Gastrocnemius medialis (tissue), 4 donors: ENCODE measurements at regions not wholly inside any gene's neighbourhood (a gene's known extent, or its start where the extent isn't known, plus 50 kb on each side); places are given as distances from the start of the nearest gene placed in this dataset.

Experiments used
- POLR2A ChIP-seq, 2 donors: fragments of 450-650 bp; IDR thresholded peaks; one replicate each; pipeline ENCODE4 v1.6.1; 2017; ENCODE audit warnings: antibody characterized with exemption in 2 of 2, mild to moderate bottlenecking in 2 of 2, moderate library complexity in 2 of 2
- TF ChIP-seq, protein P1 (sequence below), 5 experiments: fragments of 450-650 bp in 3 of 5; fragments of 200-600 bp in 2 of 5; sonication (generic) in 2 of 5; IDR thresholded peaks in 4 of 5; conservative IDR thresholded peaks in 1 of 5; 1 replicate in 4 of 5; 2 replicates in 1 of 5; pipeline ENCODE4 v1.5.1; 2016 to 2019; ENCODE audit warnings: antibody characterized with exemption in 5 of 5, mild to moderate bottlenecking in 3 of 5, moderate library complexity in 3 of 5

DNA sequence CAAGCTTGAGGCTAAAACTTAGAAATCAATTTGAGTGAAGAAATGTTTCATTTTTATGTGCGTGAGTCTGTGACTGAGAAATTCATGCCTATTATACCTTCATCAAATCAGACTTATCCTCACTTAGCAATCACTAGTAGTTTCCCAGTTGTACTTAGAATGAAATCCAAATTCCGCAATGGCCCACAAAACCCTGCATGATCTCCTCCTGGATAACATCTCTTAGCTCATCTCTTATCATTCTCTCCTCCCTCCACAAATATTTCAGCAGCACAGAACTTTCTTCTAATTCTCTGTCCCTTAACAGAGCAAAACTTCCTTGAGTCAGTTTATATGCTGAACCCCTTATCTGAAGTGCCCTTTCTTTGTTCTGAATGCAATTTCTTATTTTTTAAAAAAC lies 198.8 kb upstream of the TGFBR2 start:
- TF ChIP-seq, protein P1, sequence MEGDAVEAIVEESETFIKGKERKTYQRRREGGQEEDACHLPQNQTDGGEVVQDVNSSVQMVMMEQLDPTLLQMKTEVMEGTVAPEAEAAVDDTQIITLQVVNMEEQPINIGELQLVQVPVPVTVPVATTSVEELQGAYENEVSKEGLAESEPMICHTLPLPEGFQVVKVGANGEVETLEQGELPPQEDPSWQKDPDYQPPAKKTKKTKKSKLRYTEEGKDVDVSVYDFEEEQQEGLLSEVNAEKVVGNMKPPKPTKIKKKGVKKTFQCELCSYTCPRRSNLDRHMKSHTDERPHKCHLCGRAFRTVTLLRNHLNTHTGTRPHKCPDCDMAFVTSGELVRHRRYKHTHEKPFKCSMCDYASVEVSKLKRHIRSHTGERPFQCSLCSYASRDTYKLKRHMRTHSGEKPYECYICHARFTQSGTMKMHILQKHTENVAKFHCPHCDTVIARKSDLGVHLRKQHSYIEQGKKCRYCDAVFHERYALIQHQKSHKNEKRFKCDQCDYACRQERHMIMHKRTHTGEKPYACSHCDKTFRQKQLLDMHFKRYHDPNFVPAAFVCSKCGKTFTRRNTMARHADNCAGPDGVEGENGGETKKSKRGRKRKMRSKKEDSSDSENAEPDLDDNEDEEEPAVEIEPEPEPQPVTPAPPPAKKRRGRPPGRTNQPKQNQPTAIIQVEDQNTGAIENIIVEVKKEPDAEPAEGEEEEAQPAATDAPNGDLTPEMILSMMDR (IDR thresholded peaks at IDR 0.05 in 4 of 5, conservative IDR thresholded peaks at IDR 0.05 in 1 of 5) = no peak
- no peak for TF ChIP-seq POLR2A (IDR thresholded peaks at IDR 0.05)
